ENCODE measurements at regions not wholly inside any gene's neighbourhood (a gene's known extent, or its start where the extent isn't known, plus 50 kb on each side); places are given as distances from the start of the nearest gene placed in this dataset.

- in situ Hi-C loops (cut with MboI; ENCODE audit: low sequenced_read_pairs in 4 of 4) (no loop called here), intact Hi-C loops (cut with DNase I; ENCODE audit: low total_unique reads) (no loop called here)
- no peaks in the 10 kb centered on the region for H3K36me3 ChIP-seq
- H3K4me3 ChIP-seq, result no peak overlapping the region
- H3K4me1 ChIP-seq, result no peaks in the 10 kb centered on the region
- TF ChIP-seq POLR2A (IDR thresholded peaks at IDR 0.05) (no peak), CTCF (IDR thresholded peaks at IDR 0.05 in 4 of 5, conservative IDR thresholded peaks at IDR 0.05 in 1 of 5) (no peak)
- no peak overlapping the region for H3K27ac ChIP-seq
- no peaks in the 10 kb centered on the region for H3K27me3 ChIP-seq
- DNase-seq (no peak), ATAC-seq (no peak)
- H3K9me3 ChIP-seq, result no peaks in the 10 kb centered on the region
These were observed 819.3 kb downstream of the PCDH7 start for GRCh38 chr4:31539284-31540069.

GRCh38 chr4:31545330-31545729, 825.2 kb downstream of the PCDH7 start:
- H3K36me3 ChIP-seq, result no peaks in the 10 kb centered on the region
- no peak overlapping the region for H3K27ac ChIP-seq
- DNase-seq (no peak), ATAC-seq (no peak)
- no peak overlapping the region for H3K4me3 ChIP-seq
- no peaks in the 10 kb centered on the region for H3K9me3 ChIP-seq
- intact Hi-C loops (cut with DNase I; ENCODE audit: low total_unique reads), result no loop called here
- H3K4me1 ChIP-seq, result no peaks in the 10 kb centered on the region
- no peak for TF ChIP-seq POLR2A (IDR thresholded peaks at IDR 0.05)
- no peak for TF ChIP-seq CTCF (IDR thresholded peaks at IDR 0.05 in 4 of 5, conservative IDR thresholded peaks at IDR 0.05 in 1 of 5)
- no peaks in the 10 kb centered on the region for H3K27me3 ChIP-seq
- in situ Hi-C loops (cut with MboI; ENCODE audit: low sequenced_read_pairs in 4 of 4), result no loop called here

GRCh38 chr4:31545755-31546154, 825.6 kb downstream of the PCDH7 start:
- ATAC-seq (no peak), DNase-seq (no peak)
- Histone ChIP-seq H3K27ac (no peak overlapping the region), H3K4me3 (no peak overlapping the region), H3K27me3 (no peaks in the 10 kb centered on the region), H3K9me3 (no peaks in the 10 kb centered on the region), H3K4me1 (no peaks in the 10 kb centered on the region), H3K36me3 (no peaks in the 10 kb centered on the region)
- intact Hi-C loops (cut with DNase I; ENCODE audit: low total_unique reads) (no loop called here), in situ Hi-C loops (cut with MboI; ENCODE audit: low sequenced_read_pairs in 4 of 4) (no loop called here)
- TF ChIP-seq POLR2A (IDR thresholded peaks at IDR 0.05) (no peak), CTCF (IDR thresholded peaks at IDR 0.05 in 4 of 5, conservative IDR thresholded peaks at IDR 0.05 in 1 of 5) (no peak)

- no peak overlapping the region for H3K27ac ChIP-seq
- no peak overlapping the region for H3K4me3 ChIP-seq
- in situ Hi-C loops (cut with MboI; ENCODE audit: low sequenced_read_pairs in 4 of 4), result no loop called here
- H3K4me1 ChIP-seq, result no peaks in the 10 kb centered on the region
- DNase-seq, result no peak
- no peaks in the 10 kb centered on the region for H3K27me3 ChIP-seq
- H3K9me3 ChIP-seq, result no peaks in the 10 kb centered on the region
- intact Hi-C loops (cut with DNase I; ENCODE audit: low total_unique reads), result no loop called here
- no peak for TF ChIP-seq POLR2A (IDR thresholded peaks at IDR 0.05)
- TF ChIP-seq CTCF (IDR thresholded peaks at IDR 0.05 in 4 of 5, conservative IDR thresholded peaks at IDR 0.05 in 1 of 5), result no peak
- no peaks in the 10 kb centered on the region for H3K36me3 ChIP-seq
- ATAC-seq, result no peak
These were observed 827.9 kb downstream of the PCDH7 start for GRCh38 chr4:31548021-31548420.

- Histone ChIP-seq H3K9me3 (no peaks in the 10 kb centered on the region), H3K27ac (no peak overlapping the region), H3K4me1 (no peaks in the 10 kb centered on the region), H3K36me3 (no peaks in the 10 kb centered on the region), H3K27me3 (no peaks in the 10 kb centered on the region), H3K4me3 (no peak overlapping the region)
- TF ChIP-seq CTCF (IDR thresholded peaks at IDR 0.05 in 4 of 5, conservative IDR thresholded peaks at IDR 0.05 in 1 of 5), result no peak
- TF ChIP-seq POLR2A (IDR thresholded peaks at IDR 0.05), result no peak
- intact Hi-C loops (cut with DNase I; ENCODE audit: low total_unique reads), result no loop called here
- in situ Hi-C loops (cut with MboI; ENCODE audit: low sequenced_read_pairs in 4 of 4), result no loop called here
- no peak for DNase-seq
- no peak for ATAC-seq
These were observed 828.7 kb downstream of the PCDH7 start for GRCh38 chr4:31548823-31549222.
